ENCODE measurements at regions not wholly inside any gene's neighbourhood (a gene's known extent, or its start where the extent isn't known, plus 50 kb on each side); places are given as distances from the start of the nearest gene placed in this dataset.

- no peak for DNase-seq
- Mint-ChIP-seq H3K27ac (no peak overlapping the region), H3K36me3 (no peaks in the 10 kb centered on the region), H3K27me3 (peaks cover 0 to 10% (median 0%) of the 10 kb centered on the region in 3 donors), H3K9me3 (no peaks in the 10 kb centered on the region), H3K4me1 (no peaks in the 10 kb centered on the region), H3K4me3 (no peak overlapping the region)
- no peak for ATAC-seq (ENCODE audit: low read depth in 2 of 2)
These were observed 149.1 kb downstream of the CTTN start for GRCh38 chr11:70547386-70547785.

DNA sequence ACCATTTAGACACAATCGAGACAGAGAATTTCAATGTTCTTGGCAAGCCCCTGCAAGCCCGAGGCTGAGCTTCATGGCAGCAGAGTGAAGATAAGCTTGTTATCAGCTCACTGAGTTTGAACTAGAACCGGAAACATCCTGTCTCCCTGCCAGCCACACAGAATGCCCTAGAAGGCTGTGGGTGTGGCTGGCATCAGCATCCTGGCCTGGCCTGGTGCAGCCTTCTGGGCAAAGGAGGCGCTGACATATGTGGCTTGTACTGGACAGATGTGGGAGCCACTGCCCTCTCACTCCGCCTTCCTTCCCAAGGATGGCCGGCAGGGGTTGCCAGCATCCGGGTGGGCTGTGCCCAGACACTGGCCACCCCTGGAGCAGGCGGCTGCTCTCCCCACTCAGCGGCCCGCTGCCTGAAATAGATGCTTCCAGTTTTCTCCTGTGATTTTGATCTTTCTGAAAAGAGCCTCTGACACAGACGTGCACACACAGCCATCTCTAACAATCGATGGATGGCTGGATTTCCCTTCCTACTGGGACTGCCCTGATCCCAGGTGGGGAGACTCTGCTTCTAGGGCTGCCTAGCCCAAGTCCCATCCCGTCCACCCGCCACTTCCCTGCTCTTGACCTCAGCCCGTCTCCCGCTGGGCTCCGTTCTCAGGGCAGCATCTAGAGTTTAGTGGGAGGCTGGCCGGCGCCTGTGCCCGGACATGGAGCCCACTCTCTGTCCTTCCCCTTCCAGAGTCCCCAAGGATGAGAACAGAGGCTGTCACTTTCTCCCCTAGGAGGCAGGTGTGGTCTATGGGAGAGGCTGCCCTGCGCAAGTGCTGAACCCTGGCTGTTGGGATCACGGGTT is 149.7 kb downstream of the CTTN start:
- H3K4me1 Mint-ChIP-seq: no peaks in the 10 kb centered on the region
- H3K27me3 Mint-ChIP-seq: peaks cover 0 to 10% (median 0%) of the 10 kb centered on the region in 3 donors
- H3K36me3 Mint-ChIP-seq: no peaks in the 10 kb centered on the region
- no peak for DNase-seq
- no peak overlapping the region for H3K27ac Mint-ChIP-seq
- H3K9me3 Mint-ChIP-seq: no peaks in the 10 kb centered on the region
- H3K4me3 Mint-ChIP-seq: no peak overlapping the region
- ATAC-seq (ENCODE audit: low read depth in 2 of 2): no peak

DNA sequence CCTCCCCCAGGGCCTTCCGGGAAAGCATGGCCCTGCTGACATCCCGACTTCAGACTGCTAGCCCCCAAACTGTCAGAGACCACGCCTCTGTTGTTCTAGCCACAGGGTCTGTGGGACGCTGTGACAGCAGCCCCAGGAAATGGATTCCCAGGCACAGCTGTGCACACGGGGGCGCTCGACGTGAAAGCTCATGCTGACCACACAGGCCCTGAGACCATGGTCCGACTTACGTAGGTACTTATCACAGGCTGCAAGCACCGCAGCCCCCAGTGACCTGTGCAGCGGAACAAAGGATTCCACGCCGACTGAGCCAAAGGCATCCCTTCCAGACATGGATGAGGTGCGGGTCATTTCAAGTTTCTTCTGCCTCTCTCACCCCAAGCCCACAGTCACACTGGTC is 150.6 kb downstream of the CTTN start:
- Mint-ChIP-seq H3K36me3 (no peaks in the 10 kb centered on the region), H3K27me3 (peaks cover 0 to 10% (median 0%) of the 10 kb centered on the region in 3 donors), H3K27ac (no peak overlapping the region), H3K9me3 (no peaks in the 10 kb centered on the region), H3K4me1 (no peaks in the 10 kb centered on the region), H3K4me3 (no peak overlapping the region)
- no peak for ATAC-seq (ENCODE audit: low read depth in 2 of 2)
- DNase-seq: no peak

DNA sequence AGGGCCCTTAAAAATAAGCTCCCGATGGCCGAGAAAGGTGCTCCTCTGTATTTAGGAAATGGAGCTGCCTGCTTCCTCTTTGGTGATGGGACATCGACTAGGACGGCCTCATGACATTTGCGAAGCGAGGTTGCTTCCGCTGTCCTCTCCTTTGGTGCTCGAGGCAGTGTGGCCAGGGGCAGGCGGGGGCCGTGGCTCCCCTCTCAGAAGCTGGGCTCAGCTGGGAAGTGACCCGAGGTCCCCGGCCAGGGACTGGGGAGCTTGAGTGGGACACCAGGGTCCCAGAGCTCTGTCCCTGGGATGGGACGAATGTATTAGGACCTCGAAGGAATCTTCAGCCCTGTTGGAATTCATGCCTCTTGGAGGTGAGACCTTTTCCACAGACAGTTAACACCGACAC is 151.1 kb downstream of the CTTN start:
- Mint-ChIP-seq H3K9me3 (no peaks in the 10 kb centered on the region), H3K27me3 (peaks cover 0 to 10% (median 0%) of the 10 kb centered on the region in 3 donors), H3K27ac (no peak overlapping the region), H3K4me1 (no peaks in the 10 kb centered on the region), H3K4me3 (no peak overlapping the region), H3K36me3 (no peaks in the 10 kb centered on the region)
- ATAC-seq (ENCODE audit: low read depth in 2 of 2) (no peak), DNase-seq (no peak)

DNA sequence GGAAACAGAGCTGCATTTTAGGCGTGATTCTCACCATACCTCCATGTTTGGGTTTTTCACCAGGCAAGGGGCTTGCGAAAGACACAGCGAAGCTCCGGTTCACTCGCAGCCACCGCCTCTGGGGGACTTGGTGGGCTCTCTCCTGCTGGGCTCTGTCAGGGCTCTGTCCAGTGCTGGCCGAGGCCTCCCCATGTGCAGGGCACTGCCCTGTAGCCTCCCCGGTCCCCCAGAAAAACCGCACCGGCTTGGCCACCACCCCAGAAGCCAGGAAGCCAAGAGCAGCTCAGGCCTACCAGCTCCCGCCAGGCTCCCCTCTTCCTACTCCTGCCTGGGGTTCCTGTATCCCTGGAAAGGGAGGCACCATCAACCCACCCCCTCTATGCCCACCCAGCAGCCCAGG is 151.5 kb downstream of the CTTN start:
- H3K9me3 Mint-ChIP-seq: no peaks in the 10 kb centered on the region
- no peak overlapping the region for H3K27ac Mint-ChIP-seq
- no peak overlapping the region for H3K4me3 Mint-ChIP-seq
- no peak for DNase-seq
- ATAC-seq (ENCODE audit: low read depth in 2 of 2): no peak
- H3K4me1 Mint-ChIP-seq: no peaks in the 10 kb centered on the region
- no peaks in the 10 kb centered on the region for H3K36me3 Mint-ChIP-seq
- peaks cover 0 to 10% (median 0%) of the 10 kb centered on the region in 3 donors for H3K27me3 Mint-ChIP-seq

- Mint-ChIP-seq H3K4me1 (no peaks in the 10 kb centered on the region), H3K36me3 (no peaks in the 10 kb centered on the region), H3K27me3 (peaks cover 0 to 10% (median 0%) of the 10 kb centered on the region in 3 donors), H3K9me3 (no peaks in the 10 kb centered on the region), H3K27ac (no peak overlapping the region), H3K4me3 (no peak overlapping the region)
- ATAC-seq (ENCODE audit: low read depth in 2 of 2) (no peak), DNase-seq (no peak)
These were observed 152.3 kb downstream of the CTTN start for GRCh38 chr11:70550456-70551195.

GRCh38 chr11:70551351-70552166 is 153.2 kb downstream of the CTTN start:
- H3K9me3 Mint-ChIP-seq: no peaks in the 10 kb centered on the region
- peaks cover 0 to 8% (median 0%) of the 10 kb centered on the region in 3 donors for H3K27me3 Mint-ChIP-seq
- no peak for ATAC-seq (ENCODE audit: low read depth in 2 of 2)
- no peak overlapping the region for H3K4me3 Mint-ChIP-seq
- H3K4me1 Mint-ChIP-seq: no peaks in the 10 kb centered on the region
- H3K27ac Mint-ChIP-seq: no peak overlapping the region
- H3K36me3 Mint-ChIP-seq: no peaks in the 10 kb centered on the region
- no peak for DNase-seq

GRCh38 chr11:70552167-70553150 is 154.1 kb downstream of the CTTN start:
- no peaks in the 10 kb centered on the region for H3K36me3 Mint-ChIP-seq
- no peaks in the 10 kb centered on the region for H3K4me1 Mint-ChIP-seq
- no peak overlapping the region for H3K27ac Mint-ChIP-seq
- H3K27me3 Mint-ChIP-seq: no peaks in the 10 kb centered on the region
- ATAC-seq (ENCODE audit: low read depth in 2 of 2) (no peak), DNase-seq (no peak)
- no peak overlapping the region for H3K4me3 Mint-ChIP-seq
- no peaks in the 10 kb centered on the region for H3K9me3 Mint-ChIP-seq

DNA sequence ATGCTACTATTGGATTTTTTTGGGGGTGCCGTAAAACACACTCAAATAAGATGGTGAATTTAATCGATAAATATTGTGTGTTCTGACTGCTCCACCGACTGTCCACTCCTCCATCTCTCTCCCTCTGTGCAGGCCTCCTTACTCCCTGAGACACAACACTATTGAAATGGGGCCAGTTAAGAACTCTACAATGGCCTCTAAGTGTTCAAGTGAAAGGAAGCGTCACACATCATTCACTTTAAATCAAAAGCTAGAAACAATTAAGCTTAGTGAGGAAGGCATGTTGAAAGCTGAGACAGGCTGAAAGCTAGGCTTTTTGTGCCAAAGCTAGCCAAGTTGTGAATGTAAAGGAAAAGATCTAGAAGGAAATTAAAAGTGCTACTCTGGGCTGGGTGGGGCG is 156.7 kb downstream of the CTTN start:
- ATAC-seq (ENCODE audit: low read depth in 2 of 2) (no peak), DNase-seq (no peak)
- no peaks in the 10 kb centered on the region for H3K36me3 Mint-ChIP-seq
- H3K27ac Mint-ChIP-seq: no peak overlapping the region
- H3K9me3 Mint-ChIP-seq: no peaks in the 10 kb centered on the region
- H3K4me3 Mint-ChIP-seq: no peak overlapping the region
- H3K27me3 Mint-ChIP-seq: no peaks in the 10 kb centered on the region
- no peaks in the 10 kb centered on the region for H3K4me1 Mint-ChIP-seq

DNA sequence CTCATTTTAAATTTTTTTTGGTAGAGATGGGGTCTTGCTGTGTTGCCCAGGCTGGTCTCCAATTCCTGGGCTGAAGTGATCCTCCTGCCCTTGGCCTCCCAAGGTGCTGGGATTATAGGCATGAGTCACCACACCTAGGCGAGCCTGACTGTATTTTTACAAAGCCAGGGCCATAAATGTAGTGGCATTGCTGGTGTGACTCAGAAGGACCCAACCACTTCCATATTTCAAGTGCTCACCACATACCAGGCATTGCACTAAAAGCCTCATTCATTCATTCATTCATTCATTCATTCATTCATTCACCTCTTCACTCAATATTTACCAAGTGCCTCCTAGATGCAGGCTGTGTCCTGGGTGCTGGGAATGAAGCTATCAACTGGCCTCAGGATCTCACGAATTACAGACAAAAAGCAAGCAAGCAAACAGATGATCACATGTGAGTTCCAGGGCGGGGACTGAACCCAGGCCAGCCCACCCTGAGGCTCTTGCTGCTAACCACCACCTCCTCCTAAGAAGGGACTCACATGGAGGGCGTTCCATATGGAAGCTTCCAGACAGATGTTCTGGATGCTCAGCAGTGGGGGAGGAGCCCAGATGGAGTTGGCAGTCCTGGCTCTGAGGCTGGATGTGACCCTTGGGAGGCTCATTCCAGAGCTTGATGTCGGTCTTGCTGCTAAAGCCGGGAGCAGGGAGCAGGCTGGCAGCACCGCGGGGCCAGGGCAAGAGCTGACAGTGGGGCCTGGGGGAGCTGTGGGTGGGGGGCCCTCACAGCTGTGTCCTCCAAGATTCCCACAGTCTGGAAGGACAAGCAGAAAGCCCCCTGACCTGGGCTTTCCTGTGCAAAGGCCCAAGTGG is 158.8 kb downstream of the CTTN start:
- Mint-ChIP-seq H3K4me1 (no peaks in the 10 kb centered on the region), H3K27ac (no peak overlapping the region), H3K4me3 (no peak overlapping the region), H3K9me3 (peaks cover 0 to 4% (median 0%) of the 10 kb centered on the region in 7 donors), H3K27me3 (no peaks in the 10 kb centered on the region), H3K36me3 (no peaks in the 10 kb centered on the region)
- no peak for ATAC-seq (ENCODE audit: low read depth in 2 of 2)
- no peak for DNase-seq

DNA sequence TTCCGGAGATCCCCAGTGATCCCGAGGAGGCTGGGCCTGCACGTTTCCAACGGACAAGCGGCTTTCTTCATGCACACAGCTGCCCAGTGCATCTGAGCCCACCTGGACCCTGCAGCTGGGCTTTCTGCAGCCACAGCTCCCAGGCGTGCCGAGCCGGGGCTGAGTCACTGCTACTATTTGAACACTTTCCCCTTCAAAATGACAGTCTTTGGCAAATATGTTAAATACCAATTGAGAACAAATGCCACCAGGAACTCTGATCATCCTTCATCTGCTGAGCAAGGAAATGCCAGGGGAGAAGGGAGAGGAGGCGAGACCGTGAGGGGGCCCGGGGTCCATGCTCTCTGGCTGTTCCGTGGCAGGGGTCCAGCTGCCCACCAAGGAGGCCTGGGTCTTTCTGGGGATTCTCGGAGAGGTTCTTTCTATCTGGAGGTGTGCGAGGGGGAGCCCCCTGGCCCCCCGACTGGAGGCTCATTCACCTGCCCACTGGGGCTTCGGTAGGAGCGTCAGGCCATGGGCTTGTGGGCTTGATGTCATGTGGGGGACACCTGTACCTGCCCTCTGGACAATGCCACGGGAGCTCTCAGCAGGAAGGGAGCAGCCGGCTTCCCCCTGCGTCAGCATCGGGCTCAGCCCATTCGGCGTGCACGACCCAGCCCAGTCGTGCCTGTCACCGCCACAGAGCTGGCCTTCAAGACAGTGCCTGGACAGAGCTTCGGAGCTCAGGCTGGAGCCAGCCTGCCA is 159.6 kb downstream of the CTTN start:
- Mint-ChIP-seq H3K36me3 (no peaks in the 10 kb centered on the region), H3K27ac (no peak overlapping the region), H3K27me3 (no peaks in the 10 kb centered on the region), H3K4me1 (no peaks in the 10 kb centered on the region), H3K4me3 (no peak overlapping the region), H3K9me3 (peaks cover 0 to 7% (median 0%) of the 10 kb centered on the region in 7 donors)
- DNase-seq (no peak), ATAC-seq (ENCODE audit: low read depth in 2 of 2) (no peak)
